GM12872 (cell line): ENCODE measurements at regions not wholly inside any gene's neighbourhood (a gene's known extent, or its start where the extent isn't known, plus 50 kb on each side); places are given as distances from the start of the nearest gene placed in this dataset.

Source experiments
- CTCF ChIP-seq: IDR thresholded peaks from 3 replicates; pipeline ENCODE4 v1.5.1; 2011; ENCODE audit warnings: low read depth, mild to moderate bottlenecking, low read length, moderate library complexity; ENCODE audit not compliant: insufficient read depth

DNA sequence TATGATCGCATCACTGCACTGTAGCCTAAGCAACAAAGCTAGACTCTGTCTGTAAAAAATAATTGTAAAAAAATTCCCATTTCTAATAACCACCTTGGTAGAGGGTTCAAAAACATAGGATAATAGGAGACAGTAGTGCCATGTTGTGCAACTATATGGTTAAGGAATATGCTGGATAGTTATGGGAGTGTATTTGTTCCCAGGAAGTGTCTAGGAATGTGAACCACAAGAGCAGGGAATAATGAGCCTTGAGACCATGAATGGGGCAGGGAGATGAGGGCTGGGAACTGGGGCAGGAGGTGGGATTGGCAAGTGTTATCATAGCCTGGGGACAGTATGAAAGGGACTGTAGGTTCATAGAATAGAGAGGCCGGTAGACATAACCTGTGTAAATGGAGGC is 50.4 kb downstream of the RUSC2 start:
- TF ChIP-seq CTCF: no peak

- no peak for TF ChIP-seq CTCF
These were observed 56.9 kb downstream of the RUSC2 start for GRCh38 chr9:35546853-35547252.

GRCh38 chr9:35547889-35548418 is 57.1 kb upstream of the TESK1 start:
- no peak for TF ChIP-seq CTCF

- TF ChIP-seq CTCF: no peak
These were observed 56.5 kb upstream of the TESK1 start for GRCh38 chr9:35548571-35548970.

GRCh38 chr9:35549441-35549840 is 55.6 kb upstream of the TESK1 start:
- no peak for TF ChIP-seq CTCF

GRCh38 chr9:35552376-35552775 is 52.7 kb upstream of the TESK1 start:
- no peak for TF ChIP-seq CTCF

DNA sequence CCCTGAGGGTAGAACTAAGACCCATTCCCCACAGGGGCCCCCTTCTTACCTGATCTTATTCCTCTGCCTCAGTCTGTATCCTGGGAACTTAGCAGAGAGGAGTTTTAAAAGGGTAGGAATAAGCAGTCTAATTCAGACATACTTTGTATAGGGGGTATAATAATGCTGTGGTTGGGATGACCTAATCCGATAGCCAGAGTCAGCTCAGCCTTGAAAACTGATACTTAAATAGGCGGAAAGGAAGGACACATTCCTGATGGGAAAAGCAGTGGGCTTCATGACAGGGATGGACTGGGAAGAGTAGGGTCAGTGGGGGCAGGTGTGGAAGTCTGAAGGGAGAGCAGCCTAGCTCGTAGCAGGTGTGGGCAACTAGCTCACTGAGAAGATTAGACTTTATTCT is 52.2 kb upstream of the TESK1 start:
- TF ChIP-seq CTCF: no peak
